BJ (cell line): ENCODE measurements at regions not wholly inside any gene's neighbourhood (a gene's known extent, or its start where the extent isn't known, plus 50 kb on each side); places are given as distances from the start of the nearest gene placed in this dataset.

ENCODE experiments used
- CTCF ChIA-PET: fragments of 350-600 bp; formaldehyde crosslinking; extraction: SDS; loops from one replicate; lab custom pipeline; 2021; ENCODE audit warnings: antibody characterized with exemption, inconsistent platforms; lab: Yijun Ruan, JAX
- POLR2A ChIA-PET: fragments of 300-600 bp; sonication (Branson Sonifier 250); formaldehyde crosslinking; extraction: SDS; loops from one replicate; lab custom pipeline; 2021; ENCODE audit warnings: antibody characterized with exemption; lab: Charles Lee
- DNase-seq: peaks from one replicate; pipeline ENCODE4 v3.0.0-alpha.2; 2011; ENCODE audit warnings: low read depth
- H3K27me3 ChIP-seq: 2 replicates; pipeline ENCODE4 v1.6.0; 2011; ENCODE audit warnings: low read length; ENCODE audit not compliant: control insufficient read depth, insufficient read depth
- H3K36me3 ChIP-seq: 2 replicates; pipeline ENCODE4 v1.5.1; 2011; ENCODE audit warnings: low read length; ENCODE audit not compliant: control insufficient read depth, insufficient read depth
- H3K4me3 ChIP-seq: 2 replicates; pipeline ENCODE4 v1.5.1; 2011; ENCODE audit warnings: low read depth, mild to moderate bottlenecking, control low read depth, low read length
- TF ChIP-seq, protein P1 (sequence below): IDR thresholded peaks from 2 replicates; pipeline ENCODE4 v1.5.1; 2011; ENCODE audit warnings: low read depth, mild to moderate bottlenecking, control low read depth, inconsistent platforms, low read length, moderate library complexity; ENCODE audit not compliant: insufficient read depth

DNA sequence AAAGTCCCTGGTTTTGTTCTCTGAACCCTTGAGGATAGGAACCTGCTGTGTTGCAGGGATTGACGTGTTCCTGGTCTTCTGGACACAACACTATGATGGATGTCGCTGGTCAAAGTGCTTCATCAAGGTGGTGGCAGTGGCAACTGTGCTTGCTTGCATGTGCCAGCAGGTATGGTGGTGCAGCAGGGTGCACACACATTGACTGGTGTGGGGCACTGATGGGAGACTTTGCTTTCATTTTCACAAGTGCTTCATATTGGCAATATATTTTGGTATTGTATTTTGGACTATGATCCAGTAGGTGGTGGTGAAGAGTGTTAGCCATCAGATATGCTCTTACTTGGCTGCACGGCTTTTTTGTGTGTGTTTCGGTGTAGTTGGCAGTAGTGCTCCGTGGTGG lies 479.8 kb upstream of the CTNND2 start:
- POLR2A ChIA-PET: no interaction called here
- CTCF ChIA-PET: no interaction called here
- H3K27me3 ChIP-seq: no peaks in the 10 kb centered on the region
- H3K4me3 ChIP-seq: no peak overlapping the region
- no peak for DNase-seq
- TF ChIP-seq, protein P1, sequence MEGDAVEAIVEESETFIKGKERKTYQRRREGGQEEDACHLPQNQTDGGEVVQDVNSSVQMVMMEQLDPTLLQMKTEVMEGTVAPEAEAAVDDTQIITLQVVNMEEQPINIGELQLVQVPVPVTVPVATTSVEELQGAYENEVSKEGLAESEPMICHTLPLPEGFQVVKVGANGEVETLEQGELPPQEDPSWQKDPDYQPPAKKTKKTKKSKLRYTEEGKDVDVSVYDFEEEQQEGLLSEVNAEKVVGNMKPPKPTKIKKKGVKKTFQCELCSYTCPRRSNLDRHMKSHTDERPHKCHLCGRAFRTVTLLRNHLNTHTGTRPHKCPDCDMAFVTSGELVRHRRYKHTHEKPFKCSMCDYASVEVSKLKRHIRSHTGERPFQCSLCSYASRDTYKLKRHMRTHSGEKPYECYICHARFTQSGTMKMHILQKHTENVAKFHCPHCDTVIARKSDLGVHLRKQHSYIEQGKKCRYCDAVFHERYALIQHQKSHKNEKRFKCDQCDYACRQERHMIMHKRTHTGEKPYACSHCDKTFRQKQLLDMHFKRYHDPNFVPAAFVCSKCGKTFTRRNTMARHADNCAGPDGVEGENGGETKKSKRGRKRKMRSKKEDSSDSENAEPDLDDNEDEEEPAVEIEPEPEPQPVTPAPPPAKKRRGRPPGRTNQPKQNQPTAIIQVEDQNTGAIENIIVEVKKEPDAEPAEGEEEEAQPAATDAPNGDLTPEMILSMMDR: no peak
- no peaks in the 10 kb centered on the region for H3K36me3 ChIP-seq

DNA sequence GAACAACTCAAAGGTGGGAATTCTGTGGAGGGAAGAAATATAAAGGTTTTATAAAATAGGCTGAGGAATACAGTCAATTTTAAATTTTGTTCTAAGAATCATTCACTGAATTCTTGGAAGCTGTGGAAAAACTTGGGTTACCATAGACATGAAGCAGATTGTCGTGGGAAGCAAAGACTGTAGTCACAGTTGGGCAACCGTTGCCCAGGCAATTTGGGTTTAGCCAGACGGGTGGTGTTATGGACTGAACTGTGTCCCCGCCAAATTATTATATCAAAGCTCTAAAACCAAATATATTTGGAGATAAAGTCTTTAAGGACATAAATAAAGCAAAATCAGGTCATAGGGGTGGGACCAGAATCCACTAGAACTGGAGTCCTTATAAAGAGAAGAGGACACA lies 463.7 kb upstream of the CTNND2 start:
- TF ChIP-seq, protein P1: no peak
- DNase-seq: no peak
- Histone ChIP-seq H3K4me3 (no peak overlapping the region), H3K36me3 (no peaks in the 10 kb centered on the region), H3K27me3 (no peaks in the 10 kb centered on the region)
- POLR2A ChIA-PET: no interaction called here
- CTCF ChIA-PET: no interaction called here

DNA sequence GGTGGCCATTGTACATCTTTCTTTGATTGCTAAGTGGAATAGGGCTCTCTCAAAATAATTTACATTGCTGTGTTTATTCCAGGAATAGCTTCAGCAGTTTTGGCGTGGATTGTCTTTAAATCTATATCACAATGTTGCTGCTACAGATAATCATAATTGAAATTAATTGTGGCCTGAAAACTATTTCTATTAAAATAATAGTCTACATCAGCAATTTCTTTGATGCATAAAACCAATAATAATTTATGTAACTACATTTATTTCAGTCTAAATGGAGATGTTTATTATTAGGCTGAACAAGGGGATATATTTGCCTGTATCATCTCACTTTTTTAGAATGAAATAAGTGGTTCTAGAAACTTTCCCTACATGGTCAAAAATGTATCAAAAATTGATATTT lies 456.0 kb upstream of the CTNND2 start:
- CTCF ChIA-PET: no interaction called here
- no peak for DNase-seq
- POLR2A ChIA-PET: no interaction called here
- Histone ChIP-seq H3K36me3 (no peaks in the 10 kb centered on the region), H3K27me3 (no peaks in the 10 kb centered on the region), H3K4me3 (no peak overlapping the region)
- TF ChIP-seq, protein P1: no peak

DNA sequence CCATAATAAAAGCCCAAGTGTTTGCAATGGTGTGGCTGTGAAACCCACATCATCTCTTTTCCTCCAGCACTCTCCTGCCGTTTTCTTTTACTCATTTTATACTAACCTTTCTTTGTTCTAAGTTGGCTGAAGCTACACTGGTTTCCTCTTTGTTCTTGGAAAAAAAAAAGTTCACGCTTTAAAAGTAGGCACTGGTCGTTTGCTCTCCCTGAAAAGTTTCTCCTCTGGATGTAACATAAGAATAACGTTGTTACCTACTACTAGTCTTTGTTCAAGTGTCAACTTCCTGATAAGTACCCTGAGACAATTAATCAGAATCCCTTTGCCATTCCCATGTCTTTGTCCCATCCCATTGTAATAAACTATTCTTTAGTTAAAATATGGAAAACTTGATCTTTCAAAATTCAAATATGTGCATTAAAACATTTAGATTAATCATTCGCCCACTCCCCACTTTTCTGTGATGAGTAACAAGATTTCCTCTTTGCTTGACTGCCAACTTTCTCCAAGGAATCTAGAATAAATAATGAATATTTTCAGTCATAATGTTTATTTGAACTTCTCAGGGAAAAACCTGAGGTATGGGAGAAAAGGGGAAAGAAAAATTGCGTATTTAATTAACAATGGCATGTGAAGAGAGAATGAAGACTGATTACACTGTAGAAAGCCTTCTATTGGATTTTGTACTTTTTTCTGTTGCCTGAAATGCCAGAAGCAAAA lies 454.3 kb upstream of the CTNND2 start:
- no peak for DNase-seq
- Histone ChIP-seq H3K4me3 (no peak overlapping the region), H3K27me3 (no peaks in the 10 kb centered on the region), H3K36me3 (no peaks in the 10 kb centered on the region)
- CTCF ChIA-PET: no interaction called here
- TF ChIP-seq, protein P1: no peak
- POLR2A ChIA-PET: no interaction called here

DNA sequence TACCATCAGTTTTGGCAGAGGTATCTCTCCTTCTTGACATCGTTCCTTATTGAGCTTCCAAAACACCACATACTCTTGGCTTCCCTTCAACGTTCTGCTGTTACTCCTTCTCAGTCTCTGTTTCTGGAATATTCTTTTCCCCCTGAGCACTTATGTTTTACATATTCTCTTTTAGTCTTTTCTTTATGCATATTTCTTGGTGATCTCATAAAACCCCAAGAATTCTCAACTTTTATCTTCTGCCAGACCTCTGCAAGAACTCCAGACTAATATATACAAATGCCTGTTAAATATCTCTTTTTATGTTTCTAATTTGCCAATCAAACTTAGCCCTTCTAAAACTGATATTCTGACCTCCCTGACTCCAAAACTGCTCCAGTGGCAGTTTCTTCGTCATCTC lies 453.4 kb upstream of the CTNND2 start:
- no peak for DNase-seq
- no peaks in the 10 kb centered on the region for H3K36me3 ChIP-seq
- H3K4me3 ChIP-seq: no peak overlapping the region
- CTCF ChIA-PET: no interaction called here
- H3K27me3 ChIP-seq: no peaks in the 10 kb centered on the region
- POLR2A ChIA-PET: no interaction called here
- TF ChIP-seq, protein P1: no peak
